Peyer's patch (tissue), 4 donors: ENCODE measurements at regions not wholly inside any gene's neighbourhood (a gene's known extent, or its start where the extent isn't known, plus 50 kb on each side); places are given as distances from the start of the nearest gene placed in this dataset.

Experiments
- CTCF ChIP-seq, 6 experiments: fragments of 450-650 bp in 4 of 6; fragments of 200-600 bp in 2 of 6; sonication (generic) in 1 of 6; IDR thresholded peaks; one replicate each; pipeline ENCODE4 v1.5.1; 2017 to 2019; ENCODE audit warnings: antibody characterized with exemption in 6 of 6, mild to moderate bottlenecking in 3 of 6, moderate library complexity in 1 of 6
- POLR2A ChIP-seq, 2 donors: fragments of 450-650 bp; IDR thresholded peaks; one replicate each; pipeline ENCODE4 v1.5.1; 2017; ENCODE audit warnings: antibody characterized with exemption in 2 of 2, mild to moderate bottlenecking in 2 of 2, moderate library complexity in 2 of 2

DNA sequence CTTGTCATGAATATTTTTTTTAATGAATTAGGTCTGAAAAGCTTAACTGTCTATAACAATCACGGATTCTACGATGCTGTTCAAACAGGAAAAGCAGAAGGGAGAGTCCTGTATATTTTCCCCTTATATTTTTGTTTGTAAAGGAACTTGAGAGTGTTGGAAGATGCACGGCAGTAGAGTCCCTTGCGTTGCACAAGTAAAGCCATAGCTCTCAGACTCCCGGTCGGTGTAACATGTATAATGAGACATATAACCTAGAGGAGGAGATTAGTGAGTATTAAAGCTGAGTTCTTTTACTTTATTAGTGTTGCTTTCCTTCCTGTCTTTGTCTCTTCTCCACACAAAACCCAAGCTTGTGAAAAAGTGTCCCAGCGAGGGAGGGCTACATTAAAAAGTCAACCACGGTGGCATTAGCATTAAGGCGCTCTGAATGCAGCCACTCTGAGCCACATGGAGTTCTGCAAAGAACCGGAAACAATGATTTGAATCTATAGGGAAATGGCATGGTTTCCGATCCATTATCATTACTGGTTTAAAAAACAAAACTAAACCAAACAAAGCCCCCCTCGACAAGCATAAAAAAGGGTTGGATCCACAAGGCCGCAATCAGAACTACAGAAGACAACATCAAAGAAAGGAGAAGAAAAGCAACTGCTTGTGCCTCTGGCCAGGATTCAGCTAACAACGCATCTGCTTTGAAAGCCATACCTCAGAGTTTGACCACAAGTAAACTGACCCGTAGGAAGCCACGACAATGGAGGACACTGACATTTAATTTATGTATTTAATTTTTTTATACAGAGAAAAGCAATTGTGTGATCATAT is 356.8 kb downstream of the LMO4 start:
- TF ChIP-seq POLR2A (IDR thresholded peaks at IDR 0.05) (no peak), CTCF (IDR thresholded peaks at IDR 0.05) (no peak)
